GM18868 (cell line): ENCODE measurements at regions not wholly inside any gene's neighbourhood (a gene's known extent, or its start where the extent isn't known, plus 50 kb on each side); places are given as distances from the start of the nearest gene placed in this dataset.
"Not testable (repeated sequence)": the region's sequence is repeated elsewhere in the genome, so short reads cannot be mapped to it uniquely, and the experiment has no call there.

Source experiments
- ATAC-seq: cut with Tn5 transposase; IDR thresholded peaks from one replicate; pipeline ENCODE4 v1.9.1; 2021; ENCODE audit warnings: mild to moderate bottlenecking, moderate library complexity; ENCODE audit not compliant: unreplicated experiment

DNA sequence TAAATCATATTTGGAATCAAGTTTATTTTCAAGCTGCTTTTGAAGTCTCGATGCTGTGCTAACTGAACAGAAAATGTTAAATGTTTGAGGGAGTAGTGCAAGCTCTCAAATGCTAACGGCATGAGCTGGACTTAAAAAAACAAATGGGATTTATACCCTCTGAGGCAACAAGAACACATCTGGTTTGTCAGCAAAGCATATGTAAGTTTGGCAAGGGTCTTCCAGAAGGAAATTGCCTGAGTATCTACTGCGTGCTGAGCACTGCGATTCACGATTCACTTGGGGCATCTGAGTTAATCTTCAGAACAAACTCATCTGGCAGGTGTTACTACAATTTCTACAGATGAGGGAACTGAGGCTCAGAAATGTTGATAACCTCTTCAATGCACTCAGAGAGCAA is 98.4 kb upstream of the C9orf72 start:
- ATAC-seq: no peak

- ATAC-seq: peak; percentile 54
Measured at GRCh38 chr9:27672718-27673117, 99.4 kb upstream of the C9orf72 start.

DNA sequence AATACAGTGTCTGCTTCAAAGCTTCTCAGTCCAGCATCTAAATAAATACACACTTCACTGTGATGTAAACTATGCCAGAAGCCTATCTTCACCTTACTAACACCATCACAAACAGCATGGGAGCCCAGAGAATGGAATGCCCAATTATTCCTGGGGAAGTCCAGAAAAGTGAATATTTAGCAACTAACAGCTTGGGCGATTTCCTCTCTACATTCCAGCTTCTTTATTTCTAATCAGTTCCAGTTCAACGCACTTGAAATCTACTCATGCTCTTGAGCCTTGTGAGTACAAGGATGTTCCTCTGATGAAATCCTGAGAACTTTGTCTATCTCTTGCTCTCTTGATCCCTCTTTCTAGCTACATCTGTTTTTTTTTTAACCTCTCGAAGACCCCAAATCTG is 100.4 kb upstream of the C9orf72 start:
- no peak for ATAC-seq

DNA sequence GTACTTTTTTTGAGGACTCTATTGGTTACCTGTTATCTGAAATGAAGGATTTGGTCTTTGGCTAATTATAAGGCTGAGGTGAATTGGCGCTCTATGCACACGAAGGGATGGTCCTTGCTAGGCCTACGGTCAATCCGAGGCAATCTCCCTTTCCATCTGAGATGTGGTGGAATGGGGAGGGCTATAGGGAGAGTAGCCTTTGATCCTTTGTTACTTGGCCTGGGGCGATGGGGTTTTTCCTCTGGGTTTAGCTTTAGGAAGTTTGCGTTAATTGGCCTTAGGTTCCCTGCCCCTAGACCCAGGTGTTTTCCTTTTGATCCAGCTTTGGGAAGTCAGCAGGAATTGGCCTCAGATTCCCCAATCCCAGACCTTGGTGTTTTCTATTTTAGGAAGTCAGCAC is 102.1 kb upstream of the C9orf72 start:
- ATAC-seq: no peak

DNA sequence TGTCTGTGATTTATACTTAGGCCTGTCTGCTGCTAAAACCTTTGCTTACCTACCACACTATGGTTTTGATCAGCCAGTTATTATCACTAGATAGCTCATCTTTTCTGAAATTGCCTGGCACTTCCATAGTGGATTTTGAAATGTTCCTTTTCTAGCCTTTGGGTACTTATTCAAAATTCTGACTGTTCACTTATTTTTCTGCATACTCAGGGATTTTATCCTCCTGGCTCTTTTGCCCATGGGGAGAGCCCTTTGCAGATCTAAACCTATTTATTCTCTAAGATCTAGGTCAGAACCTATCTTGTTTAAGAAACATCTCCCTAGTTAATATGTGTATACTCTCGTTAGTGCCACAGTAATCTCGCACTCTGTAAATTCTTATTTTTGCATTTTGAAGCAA is 103.5 kb upstream of the C9orf72 start:
- ATAC-seq: no peak

GRCh38 chr9:27679338-27679737 is 106.1 kb upstream of the C9orf72 start:
- ATAC-seq: no peak

DNA sequence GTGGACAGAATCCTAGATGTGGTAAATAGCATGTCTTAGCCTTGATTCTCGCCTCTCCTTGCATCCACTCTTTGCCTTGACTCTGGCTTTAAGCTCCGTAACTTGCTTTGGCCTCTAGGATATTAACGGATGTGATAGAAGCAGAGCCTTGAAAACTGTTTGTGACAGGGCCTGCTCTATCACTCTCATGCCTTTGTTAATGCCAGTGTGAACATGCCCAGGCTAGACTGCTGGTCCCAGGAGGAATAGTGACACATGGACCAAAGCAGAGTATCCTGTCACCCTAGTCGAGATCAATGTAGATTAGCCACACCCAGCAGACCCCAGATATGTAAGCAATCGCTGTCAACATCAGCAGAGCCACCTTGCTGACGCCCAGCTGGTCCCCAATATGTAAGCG is 109.9 kb upstream of the C9orf72 start:
- no peak for ATAC-seq

DNA sequence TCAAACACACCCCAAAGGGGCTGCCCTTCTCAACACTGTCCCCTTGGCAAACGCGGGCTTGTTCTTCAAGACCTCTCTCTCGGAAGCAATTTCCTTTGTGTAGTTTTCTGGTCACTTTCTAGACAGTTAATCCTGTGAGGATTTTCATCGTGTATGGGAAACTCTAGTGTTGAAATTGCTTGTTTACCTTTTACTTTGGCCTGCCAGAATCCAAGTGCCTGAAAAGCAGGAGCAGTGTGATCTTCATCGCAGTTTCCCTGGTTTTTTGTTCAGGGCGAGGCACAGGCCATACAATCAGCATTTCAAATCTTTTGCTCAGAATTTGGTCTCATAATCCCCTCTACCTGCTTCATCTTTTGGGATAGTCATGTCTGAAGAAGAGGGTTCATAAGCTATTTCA is 115.7 kb upstream of the C9orf72 start:
- no peak for ATAC-seq

- ATAC-seq: not testable (repeated sequence)
Measured at GRCh38 chr9:27690816-27691215, 117.5 kb upstream of the C9orf72 start.

- no peak for ATAC-seq
Measured at GRCh38 chr9:27699621-27700020, 126.3 kb upstream of the C9orf72 start.

- ATAC-seq: no peak
Measured at GRCh38 chr9:27701016-27701415, 127.7 kb upstream of the C9orf72 start.

GRCh38 chr9:27701587-27701986 is 128.3 kb upstream of the C9orf72 start:
- ATAC-seq: no peak

DNA sequence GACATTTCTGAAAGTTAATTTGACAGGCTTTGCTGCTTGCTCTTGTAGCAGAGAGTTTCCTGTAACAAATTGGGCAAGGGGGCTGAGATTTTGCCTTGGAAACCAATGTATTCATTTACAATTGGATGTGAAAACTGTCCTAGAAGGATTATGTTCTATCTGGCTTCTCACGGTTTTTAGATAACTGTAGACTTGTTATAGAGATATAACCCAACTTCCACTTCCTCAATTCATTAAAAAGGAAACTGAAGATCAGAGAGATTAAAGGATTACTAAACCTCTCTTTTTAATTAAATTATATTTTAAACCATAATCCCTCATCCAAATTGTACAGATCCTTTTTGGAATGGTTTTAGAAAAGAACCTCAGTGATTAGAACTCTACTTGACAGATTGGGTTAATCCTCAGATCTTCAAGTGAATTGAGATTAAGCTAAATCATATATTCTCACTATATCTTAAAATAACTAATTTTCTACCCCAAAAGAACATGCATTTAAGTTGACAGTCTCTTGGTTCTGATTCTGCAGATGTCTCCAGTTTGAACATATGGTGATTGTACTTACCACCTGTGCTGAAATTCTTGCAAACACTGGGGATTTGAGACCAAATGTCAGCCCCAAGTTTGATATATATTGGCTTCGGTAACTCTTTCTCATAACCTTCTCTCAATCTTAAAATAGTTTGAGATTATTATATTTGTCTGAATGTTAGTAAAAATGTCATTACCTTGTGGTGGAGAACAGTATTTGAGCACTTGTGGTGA is 130.1 kb upstream of the C9orf72 start:
- ATAC-seq: no peak

DNA sequence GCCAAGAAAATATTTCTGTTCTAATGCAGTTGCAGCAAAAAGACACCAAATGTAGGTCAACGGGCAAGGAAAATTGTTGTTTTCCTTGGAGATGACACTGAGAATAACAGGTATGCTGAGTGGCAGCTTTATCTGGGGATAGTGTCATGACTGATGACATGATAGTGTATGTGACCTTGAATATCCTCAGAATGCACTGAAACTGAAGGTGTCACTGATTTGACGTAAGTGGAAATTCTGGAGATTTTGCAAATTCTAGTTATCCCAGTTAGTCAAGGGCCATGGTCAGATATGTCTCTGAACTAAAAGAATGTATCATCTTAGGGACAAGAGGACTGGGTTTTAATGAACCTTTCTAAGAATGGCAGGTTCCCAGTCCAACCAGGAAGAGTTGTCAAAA is 138.0 kb upstream of the C9orf72 start:
- no peak for ATAC-seq

DNA sequence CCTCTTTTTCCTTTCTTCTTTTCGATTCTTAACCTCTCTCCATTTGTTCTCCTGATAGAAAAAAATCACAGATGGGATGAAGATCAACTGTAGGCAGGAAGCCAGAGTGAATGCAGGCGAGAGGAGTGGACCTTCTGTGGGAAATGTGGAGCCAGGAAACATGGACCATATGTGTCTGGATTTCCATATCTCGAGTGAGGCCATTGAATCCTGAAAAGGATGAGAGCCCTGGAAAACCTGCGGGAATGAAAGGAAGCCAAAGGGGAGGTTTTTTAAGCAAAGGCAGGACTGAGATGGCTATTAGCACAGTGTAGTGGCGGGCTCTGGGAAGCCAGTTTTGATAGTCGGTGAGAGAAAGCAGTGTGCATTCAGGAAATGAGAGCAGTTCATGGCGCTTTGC is 139.5 kb upstream of the C9orf72 start:
- ATAC-seq: no peak

- ATAC-seq: no peak
Measured at GRCh38 chr9:27714388-27714787, 141.1 kb upstream of the C9orf72 start.

DNA sequence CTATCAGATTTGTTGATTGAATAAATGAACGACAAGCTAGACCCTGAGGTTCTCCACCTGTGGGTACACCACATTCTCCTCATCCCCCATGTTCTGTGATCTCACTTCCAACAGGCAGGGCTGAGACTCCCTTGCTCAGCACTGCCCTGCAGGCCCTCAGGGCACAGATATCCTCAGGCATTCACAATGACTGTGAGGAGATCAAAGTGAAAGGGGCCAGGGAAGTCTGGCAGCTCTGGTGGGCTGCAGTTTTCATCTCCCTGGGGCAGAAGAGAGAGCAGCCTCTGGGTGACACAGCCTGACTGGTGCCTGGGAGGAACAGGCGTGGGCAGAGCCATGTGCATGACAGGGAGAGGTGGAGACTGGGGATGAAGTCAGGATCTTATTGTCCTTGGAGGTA is 142.4 kb upstream of the C9orf72 start:
- ATAC-seq: no peak

DNA sequence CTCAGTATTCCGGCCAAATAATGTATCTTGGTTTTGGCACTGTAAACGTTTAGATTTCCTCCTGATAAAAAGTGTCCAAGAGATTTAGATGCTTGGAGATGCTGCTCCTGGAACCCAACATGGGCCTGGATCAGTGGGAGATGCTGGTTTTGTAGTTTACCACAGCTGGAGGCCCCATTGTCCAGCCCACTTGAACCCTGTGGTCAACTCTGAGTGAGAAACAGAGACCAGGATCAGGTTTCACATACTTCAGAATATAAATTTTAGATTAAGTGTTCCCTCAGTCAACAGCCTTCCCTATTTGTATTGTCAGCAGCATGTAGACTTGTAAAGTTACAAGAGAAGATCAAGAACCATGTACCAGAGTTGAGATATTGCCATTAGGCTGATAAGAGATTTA is 144.7 kb upstream of the C9orf72 start:
- no peak for ATAC-seq

DNA sequence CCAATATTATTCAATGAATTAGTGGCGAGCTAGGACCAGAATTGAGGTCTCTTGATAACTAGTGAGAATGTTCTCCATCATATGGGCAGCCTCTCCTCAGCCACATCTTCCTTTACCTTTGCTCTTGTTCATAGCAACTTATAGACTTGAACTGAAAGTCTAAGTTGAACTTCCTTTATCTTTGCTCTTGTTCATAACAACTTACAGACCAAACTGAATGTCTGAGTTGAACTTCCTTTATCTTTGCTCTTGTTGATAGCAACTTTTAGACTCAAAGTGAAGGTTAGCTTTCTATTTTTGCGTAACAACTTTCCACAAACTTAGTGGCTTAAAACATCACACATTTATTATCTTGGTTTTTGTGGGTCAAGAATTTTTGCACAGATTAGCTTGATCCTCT is 146.4 kb upstream of the C9orf72 start:
- no peak for ATAC-seq

DNA sequence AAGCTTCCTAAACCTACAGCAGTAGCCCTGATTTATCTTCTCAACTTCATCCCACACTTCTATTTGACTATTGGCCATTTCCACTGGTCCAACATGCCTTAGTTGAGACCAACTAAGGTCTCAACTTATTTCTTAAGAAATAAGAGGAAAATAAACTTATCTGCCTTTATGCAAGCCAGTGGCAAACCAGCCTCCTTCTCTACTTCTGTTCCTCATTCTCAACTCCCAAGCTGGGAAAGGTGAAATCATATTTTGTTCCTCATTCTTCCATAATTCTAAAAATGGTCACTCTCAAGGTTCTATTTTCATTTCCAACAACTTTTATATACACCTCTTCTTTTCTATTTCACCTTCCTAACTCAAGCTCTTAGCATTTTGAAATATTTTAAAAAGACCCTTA is 149.6 kb upstream of the C9orf72 start:
- no peak for ATAC-seq

GRCh38 chr9:27726244-27727081 is 153.2 kb upstream of the C9orf72 start:
- peak; percentile 92 for ATAC-seq

- no peak for ATAC-seq
Measured at GRCh38 chr9:27732494-27732893, 159.2 kb upstream of the C9orf72 start.
